Activated T-helper 2 cell treated with anti-CD3 and anti-CD28 coated beads, Interferon-gamma antibody, Interleukin-2, Interleukin-4, amounts not matched to agents 10 μg/mL and 5 μg/mL and 100 μg/mL, durations not matched to agents 14 hours and 24 hours and 36 hours (primary cell): ENCODE measurements at regions not wholly inside any gene's neighbourhood (a gene's known extent, or its start where the extent isn't known, plus 50 kb on each side); places are given as distances from the start of the nearest gene placed in this dataset.
"Not testable (repeated sequence)": the region's sequence is repeated elsewhere in the genome, so short reads cannot be mapped to it uniquely, and the experiment has no call there.

Experiments
- DNase-seq: peaks from one replicate; pipeline ENCODE4 v3.0.0; 2021; ENCODE audit warnings: low spot score
- H3K27ac Mint-ChIP-seq: one replicate; pipeline ENCODE4 v1.8.0; 2021; ENCODE audit warnings: mixed read lengths
- H3K27me3 Mint-ChIP-seq: one replicate; pipeline ENCODE4 v1.8.0; 2021; ENCODE audit warnings: low read depth, mixed read lengths
- H3K36me3 Mint-ChIP-seq: one replicate; pipeline ENCODE4 v1.8.0; 2021; ENCODE audit warnings: low read depth, mixed read lengths
- H3K4me1 Mint-ChIP-seq: one replicate; pipeline ENCODE4 v1.8.0; 2021; ENCODE audit warnings: low read depth, mixed read lengths
- H3K4me3 Mint-ChIP-seq: one replicate; pipeline ENCODE4 v1.8.0; 2021; ENCODE audit warnings: low read depth, mild to moderate bottlenecking, moderate library complexity, mixed read lengths
- H3K9me3 Mint-ChIP-seq: one replicate; pipeline ENCODE4 v1.8.0; 2021; ENCODE audit warnings: mixed read lengths
- intact Hi-C: fragments of 100-400 bp; cut with micrococcal nuclease; formaldehyde crosslinking; loops from one replicate; pipeline ENCODE4 v1.15.1; 2023

GRCh38 chr13:79988573-79988972, 352.4 kb downstream of the SPRY2 start:
- Mint-ChIP-seq H3K27me3 (no peaks in the 10 kb centered on the region), H3K36me3 (no peaks in the 10 kb centered on the region), H3K4me1 (no peaks in the 10 kb centered on the region), H3K4me3 (no peak overlapping the region), H3K27ac (no peak overlapping the region), H3K9me3 (no peaks in the 10 kb centered on the region)
- intact Hi-C loops: no loop called here
- DNase-seq: no peak

DNA sequence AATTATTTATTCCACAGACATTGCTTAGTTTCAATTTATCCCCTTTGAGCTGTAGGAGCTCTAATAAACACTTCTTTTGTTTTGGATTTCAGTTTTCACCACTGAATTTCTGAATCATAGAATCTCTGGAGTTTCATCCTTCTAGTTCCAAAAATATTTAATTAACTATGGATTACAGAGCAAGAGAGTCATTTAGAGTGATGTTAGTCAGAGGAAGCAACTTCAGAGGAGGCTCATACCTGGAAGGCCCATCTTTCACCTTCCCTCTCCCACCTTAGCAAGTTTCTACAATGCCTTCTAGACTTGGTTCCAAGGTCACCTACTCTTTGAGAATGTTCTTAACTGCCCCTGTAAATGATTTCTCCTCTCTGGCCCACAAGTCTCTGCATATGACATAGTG, 353.2 kb downstream of the SPRY2 start:
- H3K9me3 Mint-ChIP-seq: no peaks in the 10 kb centered on the region
- intact Hi-C loops: no loop called here
- no peak for DNase-seq
- no peaks in the 10 kb centered on the region for H3K27me3 Mint-ChIP-seq
- H3K36me3 Mint-ChIP-seq: no peaks in the 10 kb centered on the region
- H3K27ac Mint-ChIP-seq: no peak overlapping the region
- no peak overlapping the region for H3K4me3 Mint-ChIP-seq
- no peaks in the 10 kb centered on the region for H3K4me1 Mint-ChIP-seq

GRCh38 chr13:79987323-79987722, 353.6 kb downstream of the SPRY2 start:
- Mint-ChIP-seq H3K4me3 (no peak overlapping the region), H3K27ac (no peak overlapping the region), H3K9me3 (no peaks in the 10 kb centered on the region), H3K36me3 (no peaks in the 10 kb centered on the region), H3K27me3 (no peaks in the 10 kb centered on the region), H3K4me1 (no peaks in the 10 kb centered on the region)
- DNase-seq: no peak
- intact Hi-C loops: no loop called here

DNA sequence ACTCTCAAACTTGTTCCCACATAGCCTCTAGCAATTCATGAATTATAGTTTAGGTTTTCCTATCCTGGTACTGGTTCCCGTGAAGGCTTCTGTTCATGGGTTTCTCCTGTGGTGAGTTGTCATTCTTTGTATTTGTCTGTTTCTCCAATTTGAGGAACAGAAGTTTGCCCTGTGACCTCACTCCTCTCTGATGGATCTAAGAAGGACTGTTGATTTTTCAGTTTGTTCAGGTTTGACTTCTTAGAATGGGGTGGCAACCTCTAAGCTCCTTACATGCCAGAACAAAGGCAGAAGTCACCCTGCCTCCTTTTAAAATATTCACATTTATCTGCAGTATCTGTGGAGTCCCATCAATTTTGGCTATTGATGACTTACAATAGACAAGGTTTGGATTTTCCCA, 354.0 kb downstream of the SPRY2 start:
- no peak for DNase-seq
- intact Hi-C loops: no loop called here
- no peak overlapping the region for H3K27ac Mint-ChIP-seq
- H3K27me3 Mint-ChIP-seq: no peaks in the 10 kb centered on the region
- H3K4me3 Mint-ChIP-seq: no peak overlapping the region
- no peaks in the 10 kb centered on the region for H3K9me3 Mint-ChIP-seq
- no peaks in the 10 kb centered on the region for H3K36me3 Mint-ChIP-seq
- no peaks in the 10 kb centered on the region for H3K4me1 Mint-ChIP-seq

GRCh38 chr13:79974935-79975650, 365.8 kb downstream of the SPRY2 start:
- H3K9me3 Mint-ChIP-seq, H3K36me3 Mint-ChIP-seq, intact Hi-C loops, DNase-seq, H3K27ac Mint-ChIP-seq, H3K4me3 Mint-ChIP-seq, H3K27me3 Mint-ChIP-seq, H3K4me1 Mint-ChIP-seq: not testable (repeated sequence)

GRCh38 chr13:79973533-79973963, 367.4 kb downstream of the SPRY2 start:
- H3K9me3 Mint-ChIP-seq: no peaks in the 10 kb centered on the region
- H3K27ac Mint-ChIP-seq: no peak overlapping the region
- no peaks in the 10 kb centered on the region for H3K27me3 Mint-ChIP-seq
- no peak for DNase-seq
- H3K4me1 Mint-ChIP-seq: no peaks in the 10 kb centered on the region
- intact Hi-C loops: no loop called here
- no peak overlapping the region for H3K4me3 Mint-ChIP-seq
- no peaks in the 10 kb centered on the region for H3K36me3 Mint-ChIP-seq

- intact Hi-C loops: no loop called here
- H3K4me3 Mint-ChIP-seq: no peak overlapping the region
- no peaks in the 10 kb centered on the region for H3K27me3 Mint-ChIP-seq
Measured at GRCh38 chr13:79972066-79972569, 368.8 kb downstream of the SPRY2 start.

DNA sequence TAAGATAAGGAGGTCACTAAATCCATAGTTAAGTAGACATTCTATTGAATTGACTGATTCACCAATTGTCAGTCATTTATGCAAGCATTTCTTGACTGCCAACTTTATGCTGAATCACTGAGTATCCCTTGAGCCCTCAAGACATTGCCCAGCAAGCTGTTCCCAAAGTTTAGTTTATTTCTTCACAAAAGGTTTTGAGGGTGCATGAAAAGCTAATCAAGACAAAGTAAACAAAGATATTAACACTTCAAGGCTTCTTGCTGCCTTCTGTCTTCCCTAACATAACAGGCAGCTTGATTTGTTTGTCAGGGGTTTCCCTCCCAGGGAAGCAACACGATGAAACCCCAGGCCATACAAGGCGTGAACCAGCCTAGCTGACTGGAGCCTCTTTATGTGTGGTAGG, 374.4 kb downstream of the SPRY2 start:
- no peaks in the 10 kb centered on the region for H3K4me1 Mint-ChIP-seq
- intact Hi-C loops: no loop called here
- H3K27me3 Mint-ChIP-seq: no peaks in the 10 kb centered on the region
- peaks cover 11% of the 10 kb centered on the region for H3K9me3 Mint-ChIP-seq
- H3K4me3 Mint-ChIP-seq: no peak overlapping the region
- H3K36me3 Mint-ChIP-seq: no peaks in the 10 kb centered on the region
- DNase-seq: no peak
- H3K27ac Mint-ChIP-seq: no peak overlapping the region

More at GRCh38 chr13:79972066-79972569, 368.8 kb downstream of the SPRY2 start:
- Mint-ChIP-seq H3K9me3 (no peaks in the 10 kb centered on the region), H3K36me3 (no peaks in the 10 kb centered on the region), H3K27ac (no peak overlapping the region), H3K4me1 (no peaks in the 10 kb centered on the region)
- DNase-seq: no peak

DNA sequence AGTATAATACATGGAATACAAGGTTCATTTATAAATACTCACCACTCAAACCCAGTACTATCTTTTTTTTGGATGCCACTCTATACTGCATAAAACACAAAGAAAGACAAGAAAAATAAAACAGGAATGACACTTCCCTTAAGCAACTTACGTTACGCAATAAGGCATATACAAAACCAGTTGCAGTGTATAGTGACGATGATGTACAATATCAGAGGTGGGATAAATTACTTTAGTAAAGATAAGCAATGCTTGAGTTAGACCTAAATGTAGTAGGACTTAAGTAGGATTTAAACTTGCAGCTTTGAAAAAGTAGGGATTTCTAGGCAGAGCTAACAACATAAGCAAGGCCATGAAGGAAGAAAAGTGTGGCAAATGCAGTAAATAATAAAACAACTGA, 374.9 kb downstream of the SPRY2 start:
- peaks cover 11% of the 10 kb centered on the region for H3K9me3 Mint-ChIP-seq
- H3K4me3 Mint-ChIP-seq: no peak overlapping the region
- H3K27ac Mint-ChIP-seq: no peak overlapping the region
- H3K4me1 Mint-ChIP-seq: no peaks in the 10 kb centered on the region
- no peaks in the 10 kb centered on the region for H3K36me3 Mint-ChIP-seq
- no peak for DNase-seq
- H3K27me3 Mint-ChIP-seq: no peaks in the 10 kb centered on the region
- intact Hi-C loops: no loop called here

- intact Hi-C loops: no loop called here
- Mint-ChIP-seq H3K9me3 (no peaks in the 10 kb centered on the region), H3K4me1 (no peaks in the 10 kb centered on the region), H3K4me3 (no peak overlapping the region), H3K36me3 (no peaks in the 10 kb centered on the region), H3K27ac (no peak overlapping the region), H3K27me3 (no peaks in the 10 kb centered on the region)
- DNase-seq: no peak
Measured at GRCh38 chr13:79946556-79946955, 394.4 kb downstream of the SPRY2 start.

DNA sequence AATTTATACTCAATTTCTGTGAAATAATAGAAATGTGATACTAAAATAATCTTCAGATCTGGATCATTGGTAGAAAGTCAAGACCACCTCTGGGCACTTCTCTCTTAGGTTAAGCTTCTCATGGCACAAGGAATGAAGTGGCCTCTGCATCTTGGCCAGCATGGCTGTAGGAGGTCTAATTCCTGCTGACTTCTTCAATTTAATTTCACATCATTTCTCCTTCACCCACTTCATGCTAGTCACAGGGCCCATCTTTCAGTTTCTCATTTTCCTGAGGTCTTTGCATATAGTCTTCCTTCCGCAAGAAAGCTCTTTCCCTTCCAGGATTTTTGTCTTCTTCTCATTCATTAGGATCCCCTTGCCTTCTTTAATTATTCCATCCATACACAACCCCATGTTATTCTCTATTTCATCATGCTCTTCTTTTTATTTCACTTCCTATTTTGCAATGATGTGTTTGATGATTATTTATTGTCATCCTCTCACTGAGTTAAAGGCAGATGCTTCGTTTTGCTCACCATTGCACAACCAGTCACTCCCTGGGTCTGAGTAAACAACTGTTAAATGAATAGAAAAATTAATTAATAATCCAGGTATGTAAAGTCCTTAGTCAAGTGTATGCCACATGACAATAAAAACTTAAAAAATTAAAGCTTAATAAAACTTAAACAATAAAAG, 397.4 kb downstream of the SPRY2 start:
- intact Hi-C loops: no loop called here
- no peaks in the 10 kb centered on the region for H3K4me1 Mint-ChIP-seq
- H3K4me3 Mint-ChIP-seq: no peak overlapping the region
- DNase-seq: no peak
- no peaks in the 10 kb centered on the region for H3K9me3 Mint-ChIP-seq
- H3K27ac Mint-ChIP-seq: no peak overlapping the region
- H3K27me3 Mint-ChIP-seq: no peaks in the 10 kb centered on the region
- no peaks in the 10 kb centered on the region for H3K36me3 Mint-ChIP-seq

- Mint-ChIP-seq H3K4me3 (no peak overlapping the region), H3K4me1 (no peaks in the 10 kb centered on the region), H3K9me3 (no peaks in the 10 kb centered on the region), H3K27me3 (no peaks in the 10 kb centered on the region), H3K36me3 (no peaks in the 10 kb centered on the region), H3K27ac (no peak overlapping the region)
- intact Hi-C loops: no loop called here
- no peak for DNase-seq
Measured at GRCh38 chr13:79941752-79942151, 399.2 kb downstream of the SPRY2 start.

- no peaks in the 10 kb centered on the region for H3K4me1 Mint-ChIP-seq
- DNase-seq: no peak
- no peaks in the 10 kb centered on the region for H3K36me3 Mint-ChIP-seq
- H3K4me3 Mint-ChIP-seq: no peak overlapping the region
- H3K27me3 Mint-ChIP-seq: no peaks in the 10 kb centered on the region
- intact Hi-C loops: no loop called here
- H3K27ac Mint-ChIP-seq: no peak overlapping the region
- H3K9me3 Mint-ChIP-seq: no peaks in the 10 kb centered on the region
Measured at GRCh38 chr13:79939689-79940088, 401.2 kb downstream of the SPRY2 start.
